ENCODE measurements at regions not wholly inside any gene's neighbourhood (a gene's known extent, or its start where the extent isn't known, plus 50 kb on each side); places are given as distances from the start of the nearest gene placed in this dataset.

DNA sequence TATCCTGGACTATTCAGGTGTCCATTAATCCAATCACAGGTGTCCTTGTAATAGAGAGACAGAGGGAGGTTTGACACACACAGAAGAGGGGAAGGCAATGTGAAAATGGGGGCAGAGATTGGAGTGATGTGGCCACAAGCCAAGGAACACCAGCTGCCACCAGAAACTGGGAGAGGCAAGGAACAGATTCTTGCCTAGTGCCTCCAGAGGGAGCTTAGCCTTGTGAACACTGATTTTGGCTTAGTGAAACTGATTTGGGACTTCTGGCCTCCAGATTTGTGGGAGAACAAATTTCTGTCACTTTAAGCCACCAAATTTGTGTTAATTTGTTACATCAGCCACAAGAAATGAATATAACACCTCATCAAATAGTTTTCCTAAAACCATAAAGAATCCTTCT, 416.2 kb downstream of the ENC1 start:
- H3K9me3 Mint-ChIP-seq, result peaks cover 36% of the 10 kb centered on the region
- TF ChIP-seq CREB1 (CRISPR knock-in tag; IDR thresholded peaks at IDR 0.05; ENCODE audit: low read depth) (no peak), EZH2phosphoT487 (IDR thresholded peaks at IDR 0.05; ENCODE audit: unreplicated experiment) (no peak), POLR2AphosphoS5 (IDR thresholded peaks at IDR 0.05; ENCODE audit: low read depth) (no peak), ZNF114 (CRISPR knock-in tag; IDR thresholded peaks at IDR 0.05) (no peak)
- TF ChIP-seq, protein P1, sequence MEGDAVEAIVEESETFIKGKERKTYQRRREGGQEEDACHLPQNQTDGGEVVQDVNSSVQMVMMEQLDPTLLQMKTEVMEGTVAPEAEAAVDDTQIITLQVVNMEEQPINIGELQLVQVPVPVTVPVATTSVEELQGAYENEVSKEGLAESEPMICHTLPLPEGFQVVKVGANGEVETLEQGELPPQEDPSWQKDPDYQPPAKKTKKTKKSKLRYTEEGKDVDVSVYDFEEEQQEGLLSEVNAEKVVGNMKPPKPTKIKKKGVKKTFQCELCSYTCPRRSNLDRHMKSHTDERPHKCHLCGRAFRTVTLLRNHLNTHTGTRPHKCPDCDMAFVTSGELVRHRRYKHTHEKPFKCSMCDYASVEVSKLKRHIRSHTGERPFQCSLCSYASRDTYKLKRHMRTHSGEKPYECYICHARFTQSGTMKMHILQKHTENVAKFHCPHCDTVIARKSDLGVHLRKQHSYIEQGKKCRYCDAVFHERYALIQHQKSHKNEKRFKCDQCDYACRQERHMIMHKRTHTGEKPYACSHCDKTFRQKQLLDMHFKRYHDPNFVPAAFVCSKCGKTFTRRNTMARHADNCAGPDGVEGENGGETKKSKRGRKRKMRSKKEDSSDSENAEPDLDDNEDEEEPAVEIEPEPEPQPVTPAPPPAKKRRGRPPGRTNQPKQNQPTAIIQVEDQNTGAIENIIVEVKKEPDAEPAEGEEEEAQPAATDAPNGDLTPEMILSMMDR (conservative IDR thresholded peaks at IDR 0.05; ENCODE audit: low read depth in 2 of 2), result 0 out of 4 replicates have a peak, but pooled peaks of 1 of the 2 experiments have one; percentile 5
- no peak overlapping the region for H3K27ac ChIP-seq (ENCODE audit: low read depth)
- H3K4me3 Mint-ChIP-seq, result no peak overlapping the region
- DNase-seq (ENCODE audit: low spot score) (no peak), ATAC-seq (no peak)
- no peaks in the 10 kb centered on the region for H3K27me3 Mint-ChIP-seq (ENCODE audit: insufficient read depth, low read depth, poor library complexity)
- no peak overlapping the region for H3K4me2 ChIP-seq
- H3K4me3 ChIP-seq, result no peak overlapping the region
- H3K36me3 ChIP-seq (ENCODE audit: insufficient read depth), result peaks cover 9% of the 10 kb centered on the region; the same call in 1 of the 2 replicates
- peaks cover 21% of the 10 kb centered on the region; the same call in 2 of the 3 replicates for H3K36me3 Mint-ChIP-seq (ENCODE audit: low read depth)
- H3K27ac Mint-ChIP-seq, result no peak overlapping the region
- no peaks in the 10 kb centered on the region for H3K4me1 Mint-ChIP-seq
- H3K4me1 ChIP-seq (ENCODE audit: insufficient read depth), result no peaks in the 10 kb centered on the region
- no peaks in the 10 kb centered on the region for H3K9me2 ChIP-seq (ENCODE audit: insufficient read depth)
- H3K27me3 ChIP-seq (ENCODE audit: insufficient read depth), result no peaks in the 10 kb centered on the region
- H3K79me2 ChIP-seq (replicated peaks; ENCODE audit: insufficient read depth), result no peaks in the 10 kb centered on the region
- no peaks in the 10 kb centered on the region for H3F3A ChIP-seq (replicated peaks; ENCODE audit: low read depth)
- H4K20me1 ChIP-seq (replicated peaks; ENCODE audit: insufficient read depth), result no peaks in the 10 kb centered on the region
- H2AFZ ChIP-seq, result no peak overlapping the region

DNA sequence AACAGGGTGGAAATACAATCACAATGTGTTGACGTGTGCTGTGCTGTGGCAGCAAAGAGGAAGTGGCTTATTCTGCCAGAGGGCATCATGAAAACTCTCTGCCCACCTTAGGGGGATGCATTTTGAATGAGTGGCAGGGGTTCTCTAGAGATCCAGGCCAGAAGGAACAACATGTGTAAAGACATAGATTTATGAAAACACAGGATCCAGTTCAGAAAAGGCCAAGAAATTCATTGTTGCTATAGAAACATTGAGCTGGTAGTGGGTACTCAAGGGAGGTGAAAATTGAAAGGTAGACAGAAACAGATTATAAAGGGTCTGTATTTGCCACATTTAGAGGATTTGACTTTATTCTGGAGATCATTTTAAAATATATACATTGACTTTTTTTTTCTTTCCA, 417.7 kb downstream of the ENC1 start:
- Mint-ChIP-seq H3K36me3 (ENCODE audit: low read depth) (peaks cover 23% of the 10 kb centered on the region; the same call in 2 of the 3 replicates), H3K4me3 (no peak overlapping the region), H3K27ac (no peak overlapping the region), H3K9me3 (peaks cover 47% of the 10 kb centered on the region), H3K4me1 (no peaks in the 10 kb centered on the region), H3K27me3 (ENCODE audit: insufficient read depth, low read depth, poor library complexity) (no peaks in the 10 kb centered on the region)
- TF ChIP-seq EZH2 (IDR thresholded peaks at IDR 0.05; ENCODE audit: low read depth, unreplicated experiment), result no peak
- no peak for TF ChIP-seq ZNF114 (CRISPR knock-in tag; IDR thresholded peaks at IDR 0.05)
- TF ChIP-seq, protein P2, sequence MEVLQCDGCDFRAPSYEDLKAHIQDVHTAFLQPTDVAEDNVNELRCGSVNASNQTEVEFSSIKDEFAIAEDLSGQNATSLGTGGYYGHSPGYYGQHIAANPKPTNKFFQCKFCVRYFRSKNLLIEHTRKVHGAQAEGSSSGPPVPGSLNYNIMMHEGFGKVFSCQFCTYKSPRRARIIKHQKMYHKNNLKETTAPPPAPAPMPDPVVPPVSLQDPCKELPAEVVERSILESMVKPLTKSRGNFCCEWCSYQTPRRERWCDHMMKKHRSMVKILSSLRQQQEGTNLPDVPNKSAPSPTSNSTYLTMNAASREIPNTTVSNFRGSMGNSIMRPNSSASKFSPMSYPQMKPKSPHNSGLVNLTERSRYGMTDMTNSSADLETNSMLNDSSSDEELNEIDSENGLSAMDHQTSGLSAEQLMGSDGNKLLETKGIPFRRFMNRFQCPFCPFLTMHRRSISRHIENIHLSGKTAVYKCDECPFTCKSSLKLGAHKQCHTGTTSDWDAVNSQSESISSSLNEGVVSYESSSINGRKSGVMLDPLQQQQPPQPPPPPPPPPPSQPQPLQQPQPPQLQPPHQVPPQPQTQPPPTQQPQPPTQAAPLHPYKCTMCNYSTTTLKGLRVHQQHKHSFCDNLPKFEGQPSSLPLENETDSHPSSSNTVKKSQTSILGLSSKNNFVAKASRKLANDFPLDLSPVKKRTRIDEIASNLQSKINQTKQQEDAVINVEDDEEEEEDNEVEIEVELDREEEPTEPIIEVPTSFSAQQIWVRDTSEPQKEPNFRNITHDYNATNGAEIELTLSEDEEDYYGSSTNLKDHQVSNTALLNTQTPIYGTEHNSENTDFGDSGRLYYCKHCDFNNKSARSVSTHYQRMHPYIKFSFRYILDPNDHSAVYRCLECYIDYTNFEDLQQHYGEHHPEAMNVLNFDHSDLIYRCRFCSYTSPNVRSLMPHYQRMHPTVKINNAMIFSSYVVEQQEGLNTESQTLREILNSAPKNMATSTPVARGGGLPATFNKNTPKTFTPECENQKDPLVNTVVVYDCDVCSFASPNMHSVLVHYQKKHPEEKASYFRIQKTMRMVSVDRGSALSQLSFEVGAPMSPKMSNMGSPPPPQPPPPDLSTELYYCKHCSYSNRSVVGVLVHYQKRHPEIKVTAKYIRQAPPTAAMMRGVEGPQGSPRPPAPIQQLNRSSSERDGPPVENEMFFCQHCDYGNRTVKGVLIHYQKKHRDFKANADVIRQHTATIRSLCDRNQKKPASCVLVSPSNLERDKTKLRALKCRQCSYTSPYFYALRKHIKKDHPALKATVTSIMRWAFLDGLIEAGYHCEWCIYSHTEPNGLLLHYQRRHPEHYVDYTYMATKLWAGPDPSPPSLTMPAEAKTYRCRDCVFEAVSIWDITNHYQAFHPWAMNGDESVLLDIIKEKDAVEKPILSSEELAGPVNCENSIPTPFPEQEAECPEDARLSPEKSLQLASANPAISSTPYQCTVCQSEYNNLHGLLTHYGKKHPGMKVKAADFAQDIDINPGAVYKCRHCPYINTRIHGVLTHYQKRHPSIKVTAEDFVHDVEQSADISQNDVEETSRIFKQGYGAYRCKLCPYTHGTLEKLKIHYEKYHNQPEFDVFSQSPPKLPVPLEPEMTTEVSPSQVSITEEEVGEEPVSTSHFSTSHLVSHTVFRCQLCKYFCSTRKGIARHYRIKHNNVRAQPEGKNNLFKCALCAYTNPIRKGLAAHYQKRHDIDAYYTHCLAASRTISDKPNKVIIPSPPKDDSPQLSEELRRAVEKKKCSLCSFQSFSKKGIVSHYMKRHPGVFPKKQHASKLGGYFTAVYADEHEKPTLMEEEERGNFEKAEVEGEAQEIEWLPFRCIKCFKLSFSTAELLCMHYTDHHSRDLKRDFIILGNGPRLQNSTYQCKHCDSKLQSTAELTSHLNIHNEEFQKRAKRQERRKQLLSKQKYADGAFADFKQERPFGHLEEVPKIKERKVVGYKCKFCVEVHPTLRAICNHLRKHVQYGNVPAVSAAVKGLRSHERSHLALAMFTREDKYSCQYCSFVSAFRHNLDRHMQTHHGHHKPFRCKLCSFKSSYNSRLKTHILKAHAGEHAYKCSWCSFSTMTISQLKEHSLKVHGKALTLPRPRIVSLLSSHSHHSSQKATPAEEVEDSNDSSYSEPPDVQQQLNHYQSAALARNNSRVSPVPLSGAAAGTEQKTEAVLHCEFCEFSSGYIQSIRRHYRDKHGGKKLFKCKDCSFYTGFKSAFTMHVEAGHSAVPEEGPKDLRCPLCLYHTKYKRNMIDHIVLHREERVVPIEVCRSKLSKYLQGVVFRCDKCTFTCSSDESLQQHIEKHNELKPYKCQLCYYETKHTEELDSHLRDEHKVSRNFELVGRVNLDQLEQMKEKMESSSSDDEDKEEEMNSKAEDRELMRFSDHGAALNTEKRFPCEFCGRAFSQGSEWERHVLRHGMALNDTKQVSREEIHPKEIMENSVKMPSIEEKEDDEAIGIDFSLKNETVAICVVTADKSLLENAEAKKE (CRISPR knock-in tag; IDR thresholded peaks at IDR 0.05), result no peak
- TF ChIP-seq EZH2phosphoT487 (IDR thresholded peaks at IDR 0.05; ENCODE audit: unreplicated experiment), result no peak
- no peak for TF ChIP-seq CREB1 (CRISPR knock-in tag; IDR thresholded peaks at IDR 0.05; ENCODE audit: low read depth)
- TF ChIP-seq NANOG (IDR thresholded peaks at IDR 0.05; ENCODE audit: borderline replicate concordance), result no peak
- TF ChIP-seq POLR2AphosphoS5 (IDR thresholded peaks at IDR 0.05; ENCODE audit: low read depth), result no peak
- TF ChIP-seq, protein P1 (conservative IDR thresholded peaks at IDR 0.05; ENCODE audit: low read depth in 2 of 2), result no peak
- TF ChIP-seq JUNB (IDR thresholded peaks at IDR 0.05; ENCODE audit: unreplicated experiment), result no peak
- DNase-seq (ENCODE audit: low spot score), result no peak
- H3K4me3 ChIP-seq, result no peak overlapping the region
- H3K27me3 ChIP-seq (ENCODE audit: insufficient read depth), result no peaks in the 10 kb centered on the region
- H2AFZ ChIP-seq, result no peak overlapping the region
- H3F3A ChIP-seq (replicated peaks; ENCODE audit: low read depth), result no peaks in the 10 kb centered on the region
- peaks cover 9% of the 10 kb centered on the region; the same call in 1 of the 2 replicates for H3K36me3 ChIP-seq (ENCODE audit: insufficient read depth)
- H3K4me2 ChIP-seq, result no peak overlapping the region
- no peaks in the 10 kb centered on the region for H4K20me1 ChIP-seq (replicated peaks; ENCODE audit: insufficient read depth)
- H3K9me2 ChIP-seq (ENCODE audit: insufficient read depth), result no peaks in the 10 kb centered on the region
- ATAC-seq, result no peak
- H3K4me1 ChIP-seq (ENCODE audit: insufficient read depth), result no peaks in the 10 kb centered on the region
- H3K27ac ChIP-seq (ENCODE audit: low read depth), result no peak overlapping the region
- H3K79me2 ChIP-seq (replicated peaks; ENCODE audit: insufficient read depth), result no peaks in the 10 kb centered on the region

All from GM23338 (cell line).